B cell (primary cell): ENCODE measurements at regions not wholly inside any gene's neighbourhood (a gene's known extent, or its start where the extent isn't known, plus 50 kb on each side); places are given as distances from the start of the nearest gene placed in this dataset.

Source experiments
- CTCF ChIP-seq: fragments of 200-600 bp; IDR thresholded peaks from one replicate; pipeline ENCODE4 v1.8.0; 2022; ENCODE audit warnings: antibody characterized with exemption, mild to moderate bottlenecking
- EZH2 ChIP-seq: IDR thresholded peaks from 2 replicates; pipeline ENCODE4 v1.6.1; 2012; ENCODE audit warnings: borderline replicate concordance, low read depth, mild to moderate bottlenecking, moderate library complexity, low read length; ENCODE audit not compliant: insufficient read depth, poor library complexity, severe bottlenecking

- TF ChIP-seq CTCF, result no peak
- TF ChIP-seq EZH2, result no peak
These were observed 90.3 kb upstream of the ACO1 start for GRCh38 chr9:32294106-32294505.
